Motor neuron (in vitro differentiated cells): ENCODE measurements at regions not wholly inside any gene's neighbourhood (a gene's known extent, or its start where the extent isn't known, plus 50 kb on each side); places are given as distances from the start of the nearest gene placed in this dataset.
A peak's percentile ranks its signal among the peaks of the same experiment; 100 is the strongest.
"Not testable (repeated sequence)": the region's sequence is repeated elsewhere in the genome, so short reads cannot be mapped to it uniquely, and the experiment has no call there.

ENCODE experiments used
- ATAC-seq, 8 experiments: fragments of 200-7000 bp; cut with Tn5 transposase; replicated peaks in 6 of 8; 2 replicates each; pipeline ENCODE4 v1.8.0; 2021; ENCODE audit warnings: mild to moderate bottlenecking in 8 of 8, moderate library complexity in 8 of 8
- H3K27ac ChIP-seq, 2 donors: fragments of 250-450 bp; sonication (Bioruptor Pico); 2 replicates each; pipeline ENCODE4 v1.9.0; 2021; ENCODE audit warnings: antibody characterized with exemption in 2 of 2, mild to moderate bottlenecking in 2 of 2, moderate library complexity in 1 of 2
- H3K4me1 ChIP-seq, 2 donors: fragments of 250-450 bp; sonication (Bioruptor Pico); replicated peaks in 1 of 2; 2 replicates each; pipeline ENCODE4 v1.6.1; 2021; ENCODE audit warnings: antibody characterized with exemption in 2 of 2, mild to moderate bottlenecking in 2 of 2, moderate library complexity in 1 of 2
- H3K4me3 ChIP-seq, 5 donors: fragments of 250-450 bp; sonication (Bioruptor Pico); 2 replicates each; pipeline ENCODE4 v1.9.0; 2021; ENCODE audit warnings: antibody characterized with exemption in 5 of 5, mild to moderate bottlenecking in 5 of 5, moderate library complexity in 4 of 5
- WGBS, 10 experiments: fragments of 450-650 bp; shearing (Covaris generic); methylation state at CpG; one replicate each; pipeline ENCODE4 v1.0.0; 2022; 5-methylcytosine and 5-hydroxymethylcytosine counted together
- in situ Hi-C, 9 experiments: fragments of 400-800 bp; cut with MboI; loops; one replicate each; pipeline ENCODE4 v1.15.0; 2021; ENCODE audit warnings: low sequenced_read_pairs in 9 of 9, low pct_unique_long_range_greater_than_20kb in 2 of 9; ENCODE audit not compliant: unreplicated experiment in 9 of 9

- no peak for ATAC-seq
- peaks cover 3 to 4% of the 10 kb centered on the region in 2 donors for H3K4me1 ChIP-seq
- WGBS, 10 experiments: 33 to 100% (median 100%) methylated on average over 1 of the region's 1 CpG; no CpG with 5 or more reads in 7 of the 10 experiments
- no peak overlapping the region for H3K4me3 ChIP-seq
- in situ Hi-C loops: no loop called here
- H3K27ac ChIP-seq: no peak overlapping the region
Measured at GRCh38 chr3:193023218-193023617, 105.6 kb upstream of the MB21D2 start.

GRCh38 chr3:193028258-193028657 is 110.6 kb upstream of the MB21D2 start:
- WGBS, 10 experiments: 0 to 81% (median 57%) methylated on average over 1 to 4 of the region's 4 CpGs
- in situ Hi-C loops: loop anchor here in 3 of 9 experiments (25.0 kb wide), 3 partner anchors 216 to 534 kb away; partner anchors contain the start of gene ATP13A4 (in 1 of the 3)
- Histone ChIP-seq H3K4me1 (peaks cover 10 to 15% of the 10 kb centered on the region in 2 donors), H3K27ac (no peak overlapping the region), H3K4me3 (no peak overlapping the region)
- ATAC-seq: no peak

GRCh38 chr3:193029800-193030199 is 112.1 kb upstream of the MB21D2 start:
- H3K4me1 ChIP-seq: peaks cover 6 to 15% of the 10 kb centered on the region in 2 donors
- in situ Hi-C loops: loop anchor here in 3 of 9 experiments (25.0 kb wide), 3 partner anchors 217 to 533 kb away; partner anchors contain the start of gene ATP13A4 (in 1 of the 3)

GRCh38 chr3:193030276-193030675 is 112.6 kb upstream of the MB21D2 start:
- 0 to 95% (median 71%) methylated on average over 1 to 2 of the region's 2 CpGs; no CpG with 5 or more reads in 1 of the 10 experiments for WGBS, 10 experiments
- no peak overlapping the region for H3K4me3 ChIP-seq
- no peak for ATAC-seq
- in situ Hi-C loops: loop anchor here in 3 of 9 experiments (25.0 kb wide), 3 partner anchors 218 to 532 kb away; partner anchors contain the start of gene ATP13A4 (in 1 of the 3)
- peaks cover 6 to 15% of the 10 kb centered on the region in 2 donors for H3K4me1 ChIP-seq
- H3K27ac ChIP-seq: no peak overlapping the region

More at GRCh38 chr3:193029800-193030199, 112.1 kb upstream of the MB21D2 start:
- no peak overlapping the region for H3K4me3 ChIP-seq
- WGBS, 10 experiments: 0 to 100% (median 60%) methylated on average over 1 to 2 of the region's 2 CpGs; no CpG with 5 or more reads in 1 of the 10 experiments
- H3K27ac ChIP-seq: no peak overlapping the region
- no peak for ATAC-seq

- Histone ChIP-seq H3K4me1 (peaks cover 6 to 15% of the 10 kb centered on the region in 2 donors), H3K4me3 (no peak overlapping the region), H3K27ac (no peak overlapping the region)
- in situ Hi-C loops: loop anchor here in 3 of 9 experiments (25.0 kb wide), 3 partner anchors 220 to 530 kb away; partner anchors contain the start of gene ATP13A4 (in 1 of the 3)
- WGBS, 10 experiments: 0 to 83% (median 42%) methylated on average over 1 to 2 of the region's 2 CpGs; no CpG with 5 or more reads in 4 of the 10 experiments
- peak in 5 of 8 experiments; percentile 33 to 95 (median 74) for ATAC-seq
Measured at GRCh38 chr3:193031911-193032310, 114.3 kb upstream of the MB21D2 start.

GRCh38 chr3:193033226-193033780 is 115.6 kb upstream of the MB21D2 start:
- in situ Hi-C loops: loop anchor here in 3 of 9 experiments (25.0 kb wide), 3 partner anchors 221 to 529 kb away; partner anchors contain the start of gene ATP13A4 (in 1 of the 3)
- 46 to 100% (median 90%) methylated on average over 1 to 7 of the region's 7 CpGs; no CpG with 5 or more reads in 1 of the 10 experiments for WGBS, 10 experiments
- ATAC-seq: no peak
- no peak overlapping the region for H3K4me3 ChIP-seq
- H3K4me1 ChIP-seq: peaks cover 6 to 15% of the 10 kb centered on the region in 2 donors
- no peak overlapping the region for H3K27ac ChIP-seq

- in situ Hi-C loops: loop anchor here in 3 of 9 experiments (25.0 kb wide), 3 partner anchors 226 to 524 kb away; partner anchors contain the start of gene ATP13A4 (in 1 of the 3)
- H3K27ac ChIP-seq, H3K4me1 ChIP-seq, H3K4me3 ChIP-seq, ATAC-seq: not testable (repeated sequence)
- WGBS, 10 experiments: 38 to 100% (median 89%) methylated on average over 1 to 3 of the region's 3 CpGs; no CpG with 5 or more reads in 2 of the 10 experiments
Measured at GRCh38 chr3:193037828-193038227, 120.2 kb upstream of the MB21D2 start.

GRCh38 chr3:193039058-193039457 is 121.4 kb upstream of the MB21D2 start:
- no peak for ATAC-seq
- no peak overlapping the region for H3K27ac ChIP-seq
- H3K4me1 ChIP-seq: peaks cover 2 to 4% of the 10 kb centered on the region in 2 donors
- WGBS, 10 experiments: 29 to 100% (median 74%) methylated on average over 1 to 3 of the region's 3 CpGs; no CpG with 5 or more reads in 2 of the 10 experiments
- in situ Hi-C loops: loop anchor here in 3 of 9 experiments (25.0 kb wide), 3 partner anchors 227 to 523 kb away; partner anchors contain the start of gene ATP13A4 (in 1 of the 3)
- H3K4me3 ChIP-seq: no peak overlapping the region

- in situ Hi-C loops: loop anchor here in 6 of 9 experiments (10.0 to 25.0 kb wide), 5 partner anchors 216 to 521 kb away; partner anchors contain the start of gene ATP13A4 (in 1 of the 6)
- H3K4me3 ChIP-seq: no peak overlapping the region
- no peak overlapping the region for H3K27ac ChIP-seq
- 17 to 100% (median 38%) methylated on average over 1 to 2 of the region's 2 CpGs; no CpG with 5 or more reads in 2 of the 10 experiments for WGBS, 10 experiments
- H3K4me1 ChIP-seq: peaks cover 2 to 4% of the 10 kb centered on the region in 2 donors
- ATAC-seq: peak in 3 of 8 experiments; percentile 55 to 65 (median 61)
Measured at GRCh38 chr3:193040836-193041672, 123.4 kb upstream of the MB21D2 start.

GRCh38 chr3:193046371-193046770 is 128.7 kb upstream of the MB21D2 start:
- H3K27ac ChIP-seq: no peak overlapping the region
- H3K4me3 ChIP-seq: no peak overlapping the region
- WGBS, 10 experiments: 38 to 82% (median 64%) methylated on average over 3 to 5 of the region's 5 CpGs; no CpG with 5 or more reads in 5 of the 10 experiments
- ATAC-seq: no peak
- in situ Hi-C loops: loop anchor here in 6 of 9 experiments (10.0 to 25.0 kb wide), 5 partner anchors 222 to 516 kb away; partner anchors contain the start of gene ATP13A4 (in 1 of the 6)
- H3K4me1 ChIP-seq: peaks cover 3 to 16% of the 10 kb centered on the region in 2 donors

GRCh38 chr3:193047461-193047860 is 129.8 kb upstream of the MB21D2 start:
- not testable (repeated sequence) for H3K27ac ChIP-seq, H3K4me3 ChIP-seq, ATAC-seq
- in situ Hi-C loops: loop anchor here in 6 of 9 experiments (10.0 to 25.0 kb wide), 5 partner anchors 223 to 515 kb away; partner anchors contain the start of gene ATP13A4 (in 1 of the 6)
- peaks cover 14 to 22% of the 10 kb centered on the region in 2 donors for H3K4me1 ChIP-seq
- WGBS, 10 experiments: 0 to 75% (median 67%) methylated on average over 1 of the region's 1 CpG; no CpG with 5 or more reads in 5 of the 10 experiments

GRCh38 chr3:193048127-193048526 is 130.5 kb upstream of the MB21D2 start:
- Histone ChIP-seq H3K4me1 (peaks cover 18 to 29% of the 10 kb centered on the region in 2 donors), H3K4me3 (no peak overlapping the region), H3K27ac (no peak overlapping the region)
- WGBS, 10 experiments: 0 to 100% (median 71%) methylated on average over 1 of the region's 1 CpG; no CpG with 5 or more reads in 3 of the 10 experiments
- ATAC-seq: no peak
- in situ Hi-C loops: loop anchor here in 6 of 9 experiments (10.0 to 25.0 kb wide), 5 partner anchors 223 to 514 kb away; partner anchors contain the start of gene ATP13A4 (in 1 of the 6)
